CD4-positive, alpha-beta T cell treated with Interleukin-10 for 1 hour (primary cell): ENCODE measurements at regions not wholly inside any gene's neighbourhood (a gene's known extent, or its start where the extent isn't known, plus 50 kb on each side); places are given as distances from the start of the nearest gene placed in this dataset.
"Not testable (repeated sequence)": the region's sequence is repeated elsewhere in the genome, so short reads cannot be mapped to it uniquely, and the experiment has no call there.

Source experiments
- DNase-seq: peaks from one replicate; pipeline ENCODE4 v3.0.0-alpha.2; 2020

DNA sequence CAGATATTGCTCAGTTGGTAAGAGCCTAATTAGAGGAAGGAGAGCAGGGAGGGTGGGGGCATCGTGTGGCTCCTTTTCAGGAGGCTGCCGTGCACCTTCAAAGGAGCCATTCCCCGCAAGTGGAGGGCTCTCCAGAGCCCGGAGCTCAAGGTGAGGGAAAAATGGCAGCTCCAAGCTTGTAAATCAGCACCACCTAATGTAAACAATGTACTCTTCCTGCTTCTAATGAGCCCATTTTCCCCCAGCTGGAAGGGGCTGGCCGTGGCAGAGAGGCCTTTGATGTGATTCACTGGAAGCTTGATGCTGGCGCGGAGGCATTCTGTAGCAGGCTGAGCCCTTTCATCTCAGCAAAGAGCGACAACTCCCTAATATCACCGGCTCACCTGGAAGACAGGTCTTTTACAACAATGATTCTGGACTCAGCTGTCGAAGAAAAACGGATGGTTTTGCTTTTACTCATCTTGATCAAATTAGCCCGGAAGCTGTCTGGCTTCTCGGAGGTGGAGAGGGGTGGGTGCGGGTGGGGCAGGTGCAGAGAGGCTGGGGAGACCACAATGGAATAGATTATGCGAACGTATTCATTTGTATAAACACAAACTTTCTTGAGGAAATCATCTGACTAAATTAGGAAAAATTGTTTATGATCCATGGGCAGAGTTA lies 112.5 kb downstream of the RRAGC start:
- no peak for DNase-seq

DNA sequence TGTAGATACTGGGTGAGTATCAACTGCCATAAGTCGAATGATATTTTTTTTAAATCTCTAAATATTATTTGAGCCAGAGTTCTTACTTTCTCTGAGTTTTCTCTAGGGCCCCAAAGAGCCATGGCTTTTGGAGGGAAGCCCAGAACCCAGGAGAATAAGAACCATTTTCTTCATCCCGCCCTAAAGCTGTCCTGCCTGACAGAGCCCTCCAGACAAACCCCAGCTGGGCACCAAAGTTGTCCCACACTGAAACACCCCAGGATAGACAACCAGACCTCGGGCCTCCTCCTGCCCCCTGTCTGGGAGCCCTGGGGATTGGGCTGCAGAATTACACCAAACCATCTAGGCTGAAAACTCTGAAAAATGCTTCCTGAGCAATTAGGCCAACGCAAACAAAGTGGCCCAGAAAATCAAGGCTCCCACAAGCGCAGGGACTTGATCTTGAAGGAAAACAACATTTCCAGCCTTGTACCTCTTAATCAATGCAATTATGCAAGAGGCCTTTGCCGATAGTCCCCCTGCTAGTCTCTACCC lies 113.1 kb downstream of the RRAGC start:
- no peak for DNase-seq

DNA sequence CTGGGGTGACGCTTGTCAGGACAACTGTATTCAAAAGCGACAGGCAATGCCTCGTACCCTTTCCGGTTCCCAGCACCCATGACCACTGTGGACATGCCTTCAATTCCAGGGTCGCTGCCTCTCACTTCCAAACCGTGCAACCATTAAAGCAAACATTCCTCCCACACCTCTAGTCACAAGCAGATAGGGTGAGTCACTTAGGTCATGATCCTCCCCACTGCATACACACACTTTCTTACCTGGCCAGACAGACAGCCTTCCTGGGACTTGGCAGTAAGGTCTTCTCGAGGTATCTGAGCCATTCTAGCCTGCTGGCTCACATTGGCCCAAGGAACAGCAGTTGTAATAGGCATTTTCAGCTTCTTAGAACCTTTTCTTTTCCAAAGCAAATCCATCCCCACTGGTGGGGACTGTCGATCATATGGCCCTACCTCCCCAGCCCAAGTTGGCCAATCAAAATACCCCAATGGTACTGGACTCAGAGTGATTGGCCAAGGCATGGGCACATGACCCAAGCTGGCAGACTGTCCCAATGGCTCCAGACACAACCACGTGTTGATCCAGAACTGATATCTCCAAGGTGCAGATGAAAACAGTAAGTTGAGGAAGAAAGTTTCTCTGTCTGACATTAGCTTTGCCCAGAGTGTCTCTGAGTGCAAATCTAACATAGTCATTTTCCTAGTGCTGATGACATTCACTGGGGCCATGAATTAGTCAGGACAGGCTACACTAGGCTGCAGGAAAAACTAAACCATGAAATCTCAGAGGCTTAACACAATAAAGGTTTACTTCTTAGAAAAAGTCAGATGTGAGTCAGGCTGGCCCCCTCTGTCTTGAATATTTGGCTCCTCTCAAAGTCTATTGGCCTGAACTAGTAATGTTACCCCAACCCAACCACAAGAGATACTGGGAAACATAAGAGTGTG lies 113.8 kb downstream of the RRAGC start:
- no peak for DNase-seq

DNA sequence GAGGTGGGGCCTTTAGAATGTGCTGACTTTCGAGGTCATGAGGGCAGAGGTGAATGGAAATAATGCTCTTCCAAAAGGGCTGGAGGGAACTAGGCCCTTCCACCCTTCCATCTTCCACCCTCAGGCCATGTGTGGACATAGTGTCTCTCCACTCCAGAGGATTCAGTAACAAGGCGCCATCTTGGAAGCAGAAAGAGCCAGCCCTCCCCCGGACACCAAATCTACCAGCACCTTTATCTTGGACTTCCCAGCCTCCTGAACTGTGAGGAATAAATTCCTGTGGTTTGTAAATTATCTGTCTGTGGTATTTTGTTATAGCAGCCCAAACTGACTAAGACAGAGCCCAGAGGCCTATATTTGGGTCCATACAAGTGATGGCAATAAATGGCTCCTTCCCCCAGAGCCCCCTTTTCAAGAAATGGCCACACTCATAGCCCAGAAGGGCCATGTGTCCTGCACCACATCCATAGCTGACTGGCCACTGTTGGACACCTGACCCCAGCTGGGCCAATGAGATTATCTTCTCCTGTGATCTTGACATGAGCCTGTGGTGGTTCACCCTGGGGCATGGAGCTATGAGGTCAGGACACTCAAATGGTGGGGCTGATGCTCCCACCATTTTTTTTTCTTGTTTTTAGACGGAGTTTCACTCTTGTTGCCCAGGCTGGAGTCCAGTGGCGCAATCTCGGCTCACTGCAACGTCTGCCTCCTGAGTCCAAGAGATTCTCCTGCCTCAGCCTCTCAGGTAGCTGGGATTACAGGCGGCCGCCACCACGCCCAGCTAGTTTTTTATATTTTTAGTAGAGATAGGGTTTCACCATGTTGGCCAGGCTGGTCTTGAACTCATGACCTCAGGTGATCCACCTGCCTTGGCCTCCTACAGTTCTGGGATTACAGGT lies 114.9 kb downstream of the RRAGC start:
- no peak for DNase-seq

DNA sequence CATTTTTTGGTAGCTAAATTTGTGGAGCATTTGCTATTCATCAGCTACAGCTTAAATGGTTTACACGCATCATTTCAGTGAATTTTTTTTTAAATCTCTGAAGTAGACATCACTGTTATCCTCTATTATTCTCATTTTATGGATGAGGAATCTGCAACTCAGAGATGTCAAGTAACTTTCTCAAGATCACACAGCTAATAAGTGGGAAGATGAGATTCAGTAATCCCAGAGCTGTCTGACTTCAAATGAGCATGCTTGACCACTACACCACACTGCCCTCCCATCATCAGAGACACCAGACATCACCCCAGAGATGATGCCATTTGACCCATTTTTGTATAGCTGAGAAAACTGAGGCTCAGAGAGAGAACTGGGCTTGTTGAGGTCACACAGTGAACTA lies 116.4 kb downstream of the RRAGC start:
- DNase-seq, result no peak

DNA sequence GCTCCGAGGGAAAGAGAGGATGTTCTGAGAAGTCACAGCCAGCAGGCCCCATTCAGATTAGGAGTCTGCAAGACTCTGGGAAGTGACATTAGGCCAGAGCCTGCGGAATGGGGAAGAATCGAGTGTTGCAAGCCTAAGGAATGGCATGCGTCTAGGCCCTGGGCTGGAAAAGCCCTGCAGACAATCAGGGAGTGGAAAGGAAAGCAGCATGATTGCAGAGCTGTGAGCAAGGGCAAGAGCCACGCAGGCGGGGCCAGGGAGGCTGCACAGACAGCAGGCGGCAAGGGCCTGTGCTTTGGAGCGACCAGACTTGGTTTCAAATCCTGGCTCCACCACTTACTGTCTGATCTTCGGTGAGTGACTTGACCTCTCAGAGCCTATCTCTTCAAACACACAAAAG lies 118.2 kb downstream of the RRAGC start:
- DNase-seq, result no peak

DNA sequence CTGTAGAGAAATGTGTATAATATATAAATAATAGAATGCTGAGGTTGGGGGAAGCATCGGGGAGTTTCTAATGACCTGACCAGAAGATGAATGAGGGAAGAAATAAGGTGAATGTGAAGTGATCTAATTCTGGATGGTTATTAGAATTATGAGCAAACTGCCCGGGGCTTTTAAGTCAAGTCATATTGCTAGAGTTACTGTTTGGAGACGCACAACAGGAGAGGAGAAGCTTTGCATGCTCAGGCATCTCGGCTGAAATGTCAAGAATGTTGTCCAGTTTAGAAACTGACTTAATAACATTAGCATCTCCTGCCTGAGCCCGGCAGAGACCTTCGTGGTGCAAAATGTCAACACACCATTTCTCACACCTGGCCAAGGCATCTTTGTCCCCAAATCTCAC lies 119.1 kb downstream of the RRAGC start:
- no peak for DNase-seq

DNA sequence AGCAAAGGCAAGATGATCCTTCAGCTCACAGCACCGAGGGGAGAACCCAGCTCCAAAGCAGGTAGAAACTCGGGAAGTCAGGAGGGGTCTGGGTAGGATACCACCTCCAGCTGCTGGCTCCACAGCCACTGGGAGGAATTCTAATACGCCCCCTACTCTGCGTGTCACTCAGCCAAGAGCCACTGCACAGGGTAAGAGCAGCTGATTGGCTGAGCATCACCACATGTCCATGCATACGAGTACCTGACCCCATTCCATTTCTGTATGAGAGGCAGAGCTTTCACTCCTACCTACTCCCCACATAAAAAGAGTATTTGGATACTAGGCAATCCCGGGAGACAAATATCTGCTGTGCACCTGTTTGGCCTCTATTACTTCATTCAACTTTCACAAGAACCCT lies 121.4 kb downstream of the RRAGC start:
- DNase-seq, result no peak

DNA sequence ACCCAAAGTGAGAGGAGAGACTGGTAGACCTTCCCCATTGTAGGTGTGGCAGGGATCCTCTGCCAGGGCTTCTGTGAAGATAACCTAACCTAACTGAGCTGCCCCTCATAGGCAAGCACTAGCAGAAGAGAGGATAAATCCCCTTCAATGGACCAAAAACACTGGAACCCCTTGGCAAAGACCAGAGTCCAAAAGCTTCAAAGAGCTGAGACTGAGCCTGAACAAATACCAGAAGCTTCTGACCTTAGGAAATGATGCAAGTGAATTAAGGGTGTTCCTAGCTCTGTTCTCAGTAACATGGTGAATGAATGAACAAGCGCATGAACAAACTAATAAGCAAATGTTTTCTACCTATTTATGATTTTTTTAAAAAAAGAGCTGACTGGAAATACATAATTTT lies 123.2 kb downstream of the RRAGC start:
- no peak for DNase-seq

DNA sequence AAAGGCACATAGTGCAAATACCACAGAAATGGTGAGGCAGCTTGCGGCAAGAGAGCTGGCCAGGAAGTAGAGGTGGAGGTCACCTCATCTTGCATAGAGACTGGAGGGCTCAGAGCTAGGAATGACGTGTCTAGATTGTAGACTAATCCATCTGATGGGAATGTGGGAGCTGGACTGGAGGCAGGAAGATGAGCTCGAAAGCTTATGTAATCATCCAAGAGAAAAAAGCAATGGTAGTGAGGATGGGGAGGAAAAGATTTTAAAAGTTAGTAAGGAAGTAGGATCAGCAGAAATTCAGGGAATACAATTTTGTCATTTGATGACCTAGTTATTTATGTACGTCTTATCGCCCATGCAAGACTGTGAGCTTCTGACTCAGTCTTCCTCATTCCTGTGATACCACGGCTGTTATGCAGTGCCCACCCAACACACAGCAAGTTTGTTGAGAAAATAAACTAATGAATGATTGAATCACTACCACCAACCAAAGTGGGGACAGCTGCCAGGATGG lies 123.9 kb downstream of the RRAGC start:
- no peak for DNase-seq

DNA sequence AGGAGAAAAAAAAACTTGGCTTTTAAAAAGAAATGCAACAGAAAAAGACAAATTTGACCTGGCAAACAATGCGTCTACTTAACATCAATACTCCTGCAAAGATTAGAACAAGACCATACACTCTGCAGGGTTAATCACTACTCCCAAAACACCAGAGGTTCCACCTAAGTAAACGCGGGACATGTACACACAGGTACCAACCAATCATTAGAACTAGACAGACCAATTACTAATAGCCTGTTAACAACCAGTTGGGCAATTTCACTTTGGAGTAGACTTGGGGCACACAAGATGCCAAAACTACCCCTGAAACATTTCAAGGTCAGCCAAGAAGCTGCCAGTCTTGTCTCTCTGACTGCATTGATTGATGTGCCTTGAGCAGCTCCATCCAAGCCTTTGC lies 125.8 kb downstream of the RRAGC start:
- DNase-seq, result no peak

DNA sequence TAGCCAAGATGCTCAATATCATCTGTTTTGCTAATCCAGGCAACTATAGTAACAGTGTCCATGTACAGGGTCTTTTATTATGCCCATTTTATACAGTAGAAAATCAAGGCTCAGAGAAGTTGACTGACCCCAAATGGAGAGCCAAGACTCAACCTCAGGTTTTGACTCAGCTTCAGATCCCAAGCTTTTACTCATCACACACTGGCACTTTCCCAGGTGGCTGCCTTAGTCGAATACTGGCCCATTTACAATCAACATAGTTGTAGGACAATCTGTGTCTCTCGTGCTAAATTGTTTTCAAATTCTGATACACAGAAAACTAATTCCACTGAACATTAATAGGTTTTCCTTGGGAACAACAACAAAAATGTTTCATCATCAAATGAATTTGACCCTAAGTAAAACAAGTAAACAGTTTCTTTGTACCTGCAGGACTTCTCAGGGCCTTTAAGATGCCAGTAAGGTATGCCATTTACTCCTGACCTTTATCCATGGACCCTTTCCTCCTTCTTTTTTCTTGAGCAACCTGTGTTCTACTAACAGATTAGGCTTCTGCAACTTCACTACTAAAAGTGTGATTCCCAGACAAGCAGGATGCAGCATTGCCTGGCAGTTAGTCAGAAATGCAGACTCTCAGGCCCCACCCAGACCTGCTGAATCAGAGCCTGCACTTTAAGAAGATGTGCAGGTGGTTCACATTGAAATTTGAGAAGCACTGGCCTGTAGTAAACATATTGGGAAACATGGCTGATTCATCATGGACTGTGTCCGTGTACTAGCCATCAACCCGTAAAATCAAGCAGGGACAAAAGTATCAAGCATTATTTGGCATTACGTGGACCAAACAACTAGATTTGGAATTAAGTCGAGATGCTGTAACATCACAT lies 128.8 kb downstream of the RRAGC start:
- no peak for DNase-seq

DNA sequence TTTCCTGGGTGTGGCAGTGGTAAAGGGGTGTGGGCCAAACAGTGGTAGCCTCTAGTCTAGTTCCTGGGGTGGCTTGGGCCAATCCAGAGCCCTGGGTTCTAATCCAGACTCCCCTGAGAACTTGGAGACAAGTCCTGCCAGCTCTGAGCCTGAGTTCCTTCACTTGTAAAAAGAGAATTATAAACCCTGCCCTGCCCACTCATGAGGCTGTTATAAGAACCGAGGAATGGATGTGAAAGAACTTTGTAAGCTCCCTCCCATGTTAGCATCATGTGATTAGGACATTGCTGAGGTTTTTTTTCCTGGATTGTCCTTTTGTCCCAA lies 131.0 kb downstream of the RRAGC start:
- no peak for DNase-seq

DNA sequence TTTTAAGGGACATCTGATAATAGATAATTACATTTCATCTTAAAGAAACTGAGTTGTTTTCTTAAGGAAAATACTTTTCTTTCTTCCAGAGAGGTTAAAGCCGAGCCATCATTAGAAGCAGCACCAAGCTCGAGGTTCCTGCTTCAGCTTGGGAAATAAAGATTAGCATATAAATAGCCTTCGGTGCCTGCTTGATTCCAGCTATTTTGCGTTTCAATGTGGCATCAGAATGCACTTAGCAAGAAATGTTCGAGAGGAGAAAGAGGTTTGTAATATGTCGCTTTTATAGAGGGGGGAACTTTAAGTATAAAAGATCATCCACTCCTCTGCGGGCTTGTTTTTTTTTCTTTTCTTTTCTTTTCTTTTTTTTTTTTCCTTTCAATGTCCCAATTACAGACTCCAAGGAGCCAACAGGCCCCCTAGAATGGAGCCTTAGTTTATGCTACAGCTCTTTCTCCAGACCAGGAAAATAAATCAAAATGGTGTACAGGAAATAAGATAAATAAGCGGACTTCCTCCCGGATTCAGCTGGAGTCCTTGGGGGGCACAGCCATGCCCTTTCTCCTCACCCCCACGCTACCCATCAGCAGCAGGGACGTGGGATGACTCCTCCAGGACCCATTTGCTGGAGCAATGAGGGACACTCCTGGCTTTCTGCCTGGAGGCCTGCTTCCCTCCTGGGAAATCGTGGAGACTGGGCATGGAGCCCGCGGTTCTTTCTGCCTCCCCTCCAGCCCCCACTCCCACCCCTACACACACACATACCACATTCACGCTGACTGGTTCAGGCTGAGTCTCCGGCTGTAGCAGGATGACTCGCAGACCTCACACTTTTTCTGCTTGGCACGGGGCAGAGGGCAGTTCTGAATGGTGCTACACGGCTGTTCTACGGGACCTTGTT lies 131.6 kb downstream of the RRAGC start:
- no peak for DNase-seq

DNA sequence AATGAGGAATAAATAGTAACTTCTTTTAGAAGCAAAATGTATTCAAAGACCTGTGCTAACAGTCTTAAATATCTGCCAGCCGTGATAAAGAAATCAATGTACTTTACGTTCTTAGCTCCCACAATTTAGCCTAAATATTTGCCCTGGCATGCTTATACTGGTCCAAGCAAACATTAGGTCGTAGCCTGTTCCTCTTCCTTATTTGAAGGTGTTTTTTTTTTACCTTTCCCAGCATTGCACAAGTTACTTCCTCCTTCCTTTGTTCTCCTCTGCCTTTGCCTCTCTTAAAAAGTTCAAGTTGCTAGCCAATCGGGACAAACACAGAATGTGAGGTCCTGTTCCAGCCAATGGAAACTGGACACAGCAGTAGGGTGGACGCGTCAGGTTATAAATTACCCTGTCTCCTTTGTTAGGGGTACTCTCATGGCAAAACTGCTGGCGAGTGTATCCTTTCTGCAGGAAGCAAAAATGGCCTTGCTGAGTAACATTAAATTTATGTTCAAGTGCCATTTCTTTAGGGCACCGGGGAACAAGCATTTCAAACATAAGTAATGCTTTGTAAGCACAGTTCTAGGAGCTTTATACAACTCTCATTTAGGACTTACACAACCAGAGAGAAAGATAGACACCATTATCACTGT lies 134.1 kb downstream of the RRAGC start:
- DNase-seq, result not testable (repeated sequence)

DNA sequence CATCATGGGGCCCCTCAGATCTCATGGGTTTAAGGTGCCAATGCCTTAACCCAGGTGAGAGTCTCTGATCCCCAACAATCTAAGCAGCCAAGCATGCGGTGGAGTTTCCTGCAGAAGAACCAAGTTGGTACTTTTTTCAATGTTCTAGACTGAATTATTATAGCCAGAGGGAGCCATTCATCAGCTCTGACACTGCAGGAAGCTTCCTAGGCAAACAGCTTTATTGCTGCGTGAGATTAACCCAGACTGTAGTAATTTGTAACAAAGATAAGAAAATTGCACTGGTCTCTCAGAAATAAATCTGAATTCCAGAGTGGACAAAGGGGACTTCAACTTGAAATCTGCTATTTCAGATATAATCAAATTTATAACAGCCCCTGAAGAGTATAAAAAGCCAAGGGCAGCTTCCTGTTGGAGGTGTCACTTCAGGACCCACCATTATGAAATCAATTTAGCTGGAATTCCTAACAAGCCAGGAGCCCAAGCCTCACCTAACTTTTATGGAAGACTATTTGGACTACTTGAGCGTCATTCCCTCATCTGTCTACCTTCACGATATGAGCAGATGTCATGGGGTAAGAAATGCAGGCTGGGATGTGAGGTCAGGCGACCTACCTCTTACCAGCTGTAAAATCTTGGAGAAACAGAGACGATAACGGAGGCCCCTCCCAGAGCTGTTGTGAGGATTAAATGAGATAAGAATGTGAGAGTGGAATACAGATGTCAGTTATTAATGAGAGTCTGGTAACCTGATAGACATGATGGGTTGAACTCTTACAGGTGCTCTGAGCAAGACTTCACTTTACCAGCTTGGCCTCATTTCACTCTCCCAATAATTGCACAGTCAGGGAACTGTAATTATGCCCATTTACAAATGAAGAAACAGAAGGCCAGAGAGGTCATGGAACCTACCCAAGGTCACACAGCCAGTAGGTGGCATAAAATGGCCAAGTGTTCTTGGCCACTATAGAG lies 135.1 kb downstream of the RRAGC start:
- DNase-seq, result no peak

DNA sequence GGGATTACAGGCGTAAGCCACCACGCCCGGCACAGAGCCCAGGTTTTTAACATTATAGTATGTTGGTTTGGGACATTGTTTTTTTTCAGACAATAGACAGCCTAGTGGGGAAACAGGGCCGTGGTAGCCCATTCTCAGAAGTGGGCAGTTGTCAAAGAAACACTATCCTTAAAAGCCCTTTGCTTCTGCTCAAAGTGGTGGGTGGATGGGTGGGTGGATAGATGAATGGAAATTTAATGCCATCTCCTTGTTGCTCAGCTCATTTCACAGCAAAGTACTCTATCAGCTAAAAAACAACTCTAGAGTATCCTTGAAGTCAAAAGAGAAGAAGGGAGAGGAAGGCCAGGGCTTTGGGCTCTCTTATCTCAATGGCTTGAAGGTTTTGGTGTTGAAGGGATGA lies 137.8 kb downstream of the RRAGC start:
- DNase-seq, result no peak

DNA sequence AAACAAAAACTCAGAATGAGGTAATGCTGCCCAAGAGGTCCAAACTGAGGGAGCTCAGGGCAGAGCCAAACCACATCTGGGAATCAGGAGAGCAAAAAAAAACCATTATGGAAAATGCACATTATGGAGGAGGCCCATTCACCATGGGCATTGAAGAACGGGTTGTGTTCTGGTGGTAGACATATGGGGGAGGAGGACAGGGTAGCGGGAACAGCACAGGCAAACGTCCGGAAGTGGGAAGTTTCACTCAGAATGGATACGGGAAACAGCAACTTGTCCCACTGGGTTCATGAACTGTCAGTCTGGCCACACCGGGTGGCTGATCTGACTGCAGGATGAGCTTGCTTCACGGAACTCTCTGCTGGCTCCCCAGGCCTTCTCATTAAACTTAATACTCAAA lies 139.7 kb downstream of the RRAGC start:
- no peak for DNase-seq

DNA sequence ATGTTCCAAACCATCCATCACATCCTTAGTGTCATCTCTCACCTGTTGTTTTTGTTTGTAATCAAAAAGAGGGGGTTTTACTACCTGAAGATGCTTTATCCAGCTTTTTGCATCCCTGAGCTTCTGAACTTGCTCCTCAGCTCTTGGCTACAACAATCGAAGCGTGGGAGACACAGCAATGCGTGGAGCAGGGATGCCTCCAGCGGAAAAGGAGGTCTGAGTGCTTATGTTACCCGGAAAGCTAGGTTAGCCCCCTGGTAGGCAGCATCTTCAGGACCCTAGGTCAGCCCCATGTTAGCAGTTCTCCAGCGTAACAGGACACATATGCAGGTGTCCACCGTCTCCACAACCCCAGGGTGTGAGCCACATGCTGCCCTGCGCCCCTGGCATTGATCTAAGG lies 141.5 kb downstream of the RRAGC start:
- DNase-seq, result no peak
